ENCODE measurements at regions not wholly inside any gene's neighbourhood (a gene's known extent, or its start where the extent isn't known, plus 50 kb on each side); places are given as distances from the start of the nearest gene placed in this dataset.

DNA sequence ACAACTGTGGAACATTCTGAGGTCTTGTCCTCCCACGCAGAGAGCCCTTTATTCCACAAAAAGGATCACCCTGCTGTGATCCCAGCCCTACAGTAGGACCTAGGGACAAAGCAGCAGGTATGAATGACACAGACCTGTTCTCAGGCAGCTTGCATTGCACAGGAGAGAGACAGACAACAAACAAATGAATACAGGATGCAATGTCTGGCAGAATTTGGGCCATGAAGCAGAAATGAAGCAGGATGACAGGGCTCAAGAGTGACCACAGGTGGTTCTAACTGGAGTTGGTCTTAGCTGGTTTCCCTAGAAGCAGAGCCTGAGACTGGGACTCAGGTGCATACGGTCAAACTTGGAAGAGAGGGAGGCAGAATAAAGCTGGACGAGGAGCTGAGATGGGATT lies 388.8 kb downstream of the CDK5RAP2 start:
- TF ChIP-seq Cebpa-rat (IDR thresholded peaks at IDR 0.05) = no peak
- no peak overlapping the region for H3K4me3 ChIP-seq
- no peaks in the 10 kb centered on the region for H3K9me3 ChIP-seq
- no peaks in the 10 kb centered on the region for H3K27me3 ChIP-seq
- no peak overlapping the region for H3K9ac ChIP-seq
- H3K4me2 ChIP-seq = no peak overlapping the region
- no peak overlapping the region for H3K27ac ChIP-seq
- no peaks in the 10 kb centered on the region for H3K36me3 ChIP-seq
- no peaks in the 10 kb centered on the region for H3K4me1 ChIP-seq
- no peaks in the 10 kb centered on the region for H4K20me1 ChIP-seq

DNA sequence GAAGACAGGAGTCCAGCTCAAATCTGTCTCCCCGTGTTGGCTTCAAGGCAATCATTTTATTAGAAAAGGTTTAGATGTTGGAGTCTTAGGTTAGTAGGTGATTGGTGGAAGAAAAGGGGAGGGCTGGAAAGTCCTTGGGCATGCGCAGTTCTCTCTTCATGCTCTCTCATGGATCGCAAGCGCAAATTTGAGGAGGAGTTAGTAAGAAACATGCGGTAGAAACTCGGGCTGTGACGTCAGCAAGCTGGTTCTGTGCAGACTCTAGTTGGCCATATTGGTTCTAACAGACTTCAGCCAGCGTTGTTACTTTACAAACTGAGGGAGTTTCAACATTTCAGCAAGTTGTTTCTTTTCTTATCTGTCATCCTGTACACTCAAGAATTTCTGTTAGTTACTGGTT lies 392.2 kb downstream of the CDK5RAP2 start:
- no peak overlapping the region for H3K4me2 ChIP-seq
- no peaks in the 10 kb centered on the region for H3K36me3 ChIP-seq
- H3K27me3 ChIP-seq = no peaks in the 10 kb centered on the region
- H3K4me3 ChIP-seq = no peak overlapping the region
- no peak overlapping the region for H3K27ac ChIP-seq
- H3K9me3 ChIP-seq = no peaks in the 10 kb centered on the region
- no peaks in the 10 kb centered on the region for H4K20me1 ChIP-seq
- H3K4me1 ChIP-seq = no peaks in the 10 kb centered on the region
- no peak overlapping the region for H3K9ac ChIP-seq
- TF ChIP-seq Cebpa-rat (IDR thresholded peaks at IDR 0.05) = no peak

DNA sequence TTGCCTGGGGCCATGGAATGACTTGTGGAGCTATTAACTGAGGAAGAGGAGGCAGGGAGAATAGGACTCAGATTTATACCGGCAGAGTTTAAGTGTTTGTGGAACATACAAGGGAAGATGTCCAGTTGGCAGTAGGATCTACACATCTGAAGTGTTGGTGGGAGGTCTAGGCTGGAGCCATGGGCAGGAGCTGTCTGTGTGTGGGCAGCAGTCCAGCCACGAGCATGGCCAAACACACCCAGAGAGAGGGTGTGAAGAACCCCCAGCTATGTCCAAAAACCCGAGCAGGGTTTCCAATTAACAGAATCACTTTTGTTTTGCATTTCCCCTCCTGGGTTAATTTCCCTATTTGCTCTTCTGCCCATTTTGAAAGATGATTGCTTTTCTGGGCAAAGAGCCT lies 393.7 kb downstream of the CDK5RAP2 start:
- no peaks in the 10 kb centered on the region for H3K27me3 ChIP-seq
- H3K9me3 ChIP-seq = no peaks in the 10 kb centered on the region
- TF ChIP-seq Cebpa-rat (IDR thresholded peaks at IDR 0.05) = no peak
- no peak overlapping the region for H3K27ac ChIP-seq
- no peak overlapping the region for H3K4me2 ChIP-seq
- H3K36me3 ChIP-seq = no peaks in the 10 kb centered on the region
- H4K20me1 ChIP-seq = no peaks in the 10 kb centered on the region
- H3K4me1 ChIP-seq = no peaks in the 10 kb centered on the region
- no peak overlapping the region for H3K4me3 ChIP-seq
- no peak overlapping the region for H3K9ac ChIP-seq

DNA sequence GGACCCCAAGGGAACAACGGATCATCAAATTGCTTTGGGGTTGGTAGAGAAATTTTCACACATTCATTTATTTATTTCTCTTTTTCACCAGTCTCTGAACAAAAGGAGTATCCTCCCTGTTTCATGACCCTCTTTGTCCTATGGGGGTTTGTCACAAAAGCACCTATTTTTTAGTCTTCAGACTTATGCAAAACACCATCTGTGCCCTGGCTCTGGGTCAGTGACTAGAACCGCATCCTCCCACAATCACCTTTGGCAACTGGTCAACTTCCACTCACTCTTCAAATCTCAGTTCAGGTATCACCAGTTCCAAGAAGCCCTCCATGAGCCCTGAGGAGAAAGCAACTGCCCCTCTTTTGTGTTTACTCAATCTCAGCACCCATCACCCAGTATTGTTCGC lies 395.7 kb downstream of the CDK5RAP2 start:
- Histone ChIP-seq H4K20me1 (no peaks in the 10 kb centered on the region), H3K4me1 (no peaks in the 10 kb centered on the region), H3K4me2 (no peak overlapping the region), H3K27me3 (no peaks in the 10 kb centered on the region), H3K36me3 (no peaks in the 10 kb centered on the region), H3K9me3 (no peaks in the 10 kb centered on the region), H3K9ac (no peak overlapping the region), H3K4me3 (no peak overlapping the region), H3K27ac (no peak overlapping the region)
- no peak for TF ChIP-seq Cebpa-rat (IDR thresholded peaks at IDR 0.05)

DNA sequence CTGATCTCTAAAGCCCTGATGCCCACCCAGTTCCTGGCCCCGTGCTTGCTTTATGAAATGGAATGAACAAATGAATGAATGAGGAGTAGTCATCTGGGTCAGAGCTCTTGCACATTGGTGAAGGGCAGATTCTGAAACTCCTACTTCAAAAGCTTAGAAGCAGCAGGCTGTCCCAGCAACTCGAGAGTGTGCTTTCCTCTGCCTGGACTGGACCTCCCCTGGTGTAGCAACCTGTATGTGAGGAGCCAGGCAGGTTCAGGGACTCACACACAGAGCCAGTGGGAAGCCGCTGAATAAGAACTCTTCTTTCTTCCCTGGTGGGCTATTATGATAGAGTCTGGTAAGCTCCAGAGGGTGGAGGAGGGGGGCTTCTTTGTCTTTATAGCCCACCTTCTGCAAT lies 396.4 kb downstream of the CDK5RAP2 start:
- no peaks in the 10 kb centered on the region for H3K36me3 ChIP-seq
- H3K4me3 ChIP-seq = no peak overlapping the region
- no peaks in the 10 kb centered on the region for H3K27me3 ChIP-seq
- H3K27ac ChIP-seq = no peak overlapping the region
- TF ChIP-seq Cebpa-rat (IDR thresholded peaks at IDR 0.05) = no peak
- no peaks in the 10 kb centered on the region for H3K9me3 ChIP-seq
- no peaks in the 10 kb centered on the region for H4K20me1 ChIP-seq
- H3K4me1 ChIP-seq = no peaks in the 10 kb centered on the region
- H3K9ac ChIP-seq = no peak overlapping the region
- H3K4me2 ChIP-seq = no peak overlapping the region

DNA sequence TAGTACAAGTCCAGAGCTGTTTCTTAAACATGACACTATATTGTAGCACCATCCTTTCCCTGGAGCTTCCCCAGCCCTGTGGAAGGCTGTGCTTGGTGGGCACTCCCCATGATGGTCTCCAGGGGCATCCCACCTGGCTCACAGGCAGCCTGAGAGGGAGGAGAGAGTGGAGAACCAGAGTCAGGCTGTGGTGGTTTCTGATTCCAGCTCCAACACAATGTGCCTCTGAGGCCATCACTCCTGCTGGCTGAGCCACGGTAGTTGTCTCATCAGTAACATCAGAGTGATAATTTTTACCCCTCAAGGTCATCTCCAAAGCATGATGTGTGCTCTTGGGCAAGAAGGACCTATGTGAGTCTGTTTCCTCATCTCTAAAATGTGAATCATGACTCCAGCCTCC lies 398.0 kb downstream of the CDK5RAP2 start:
- TF ChIP-seq Cebpa-rat (IDR thresholded peaks at IDR 0.05) = no peak
- H3K9ac ChIP-seq = no peak overlapping the region
- H3K27me3 ChIP-seq = no peaks in the 10 kb centered on the region
- H3K4me2 ChIP-seq = no peak overlapping the region
- no peak overlapping the region for H3K27ac ChIP-seq
- no peaks in the 10 kb centered on the region for H4K20me1 ChIP-seq
- H3K4me1 ChIP-seq = no peaks in the 10 kb centered on the region
- H3K36me3 ChIP-seq = no peaks in the 10 kb centered on the region
- H3K4me3 ChIP-seq = no peak overlapping the region
- H3K9me3 ChIP-seq = no peaks in the 10 kb centered on the region

DNA sequence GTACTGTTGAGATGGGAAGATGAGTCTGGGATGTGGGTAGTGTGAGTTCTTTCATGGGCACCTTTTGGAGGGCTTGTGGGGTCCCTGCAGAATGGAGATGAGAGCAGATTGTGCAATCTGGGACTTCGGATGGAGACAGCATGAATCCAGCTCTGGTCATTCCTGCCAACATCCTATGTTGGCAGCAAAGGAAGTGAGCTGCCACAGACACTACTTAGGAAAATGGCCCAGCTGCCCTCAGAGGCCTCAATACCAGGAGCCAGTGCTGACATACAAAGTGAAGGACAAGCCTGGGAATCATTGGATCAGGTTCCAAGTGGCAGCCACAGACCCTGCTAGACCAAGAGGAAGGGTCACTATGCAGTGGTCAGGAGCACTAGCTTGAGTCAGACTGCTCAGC lies 402.8 kb downstream of the CDK5RAP2 start:
- Histone ChIP-seq H3K27ac (no peak overlapping the region), H3K9ac (no peak overlapping the region), H3K4me1 (peaks cover 8% of the 10 kb centered on the region; the same call in 1 of the 2 replicates), H3K9me3 (no peaks in the 10 kb centered on the region), H4K20me1 (no peaks in the 10 kb centered on the region), H3K27me3 (no peaks in the 10 kb centered on the region), H3K4me3 (no peak overlapping the region), H3K36me3 (no peaks in the 10 kb centered on the region), H3K4me2 (no peak overlapping the region)
- no peak for TF ChIP-seq Cebpa-rat (IDR thresholded peaks at IDR 0.05)

DNA sequence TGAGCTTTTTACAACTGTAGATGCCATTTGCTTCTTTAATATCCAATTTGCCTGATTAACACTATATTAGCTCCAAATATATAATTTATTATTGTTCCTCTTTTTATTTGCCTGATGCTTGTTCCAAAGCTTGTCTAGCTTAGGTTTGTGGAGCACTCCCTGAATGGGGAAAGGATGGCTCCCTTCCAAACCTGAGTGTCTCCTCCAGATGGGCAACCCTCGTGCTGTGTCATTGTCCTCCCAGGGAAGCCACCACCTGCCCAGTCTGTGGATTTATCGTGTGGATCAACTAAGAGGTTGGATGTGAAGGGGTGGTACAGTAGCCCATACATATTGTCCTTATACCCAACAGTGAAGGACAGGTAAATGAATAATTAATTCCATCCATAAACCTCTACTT lies 404.9 kb downstream of the CDK5RAP2 start:
- Histone ChIP-seq H3K4me3 (no peak overlapping the region), H3K9ac (no peak overlapping the region), H3K9me3 (no peaks in the 10 kb centered on the region), H3K4me1 (peaks cover 8% of the 10 kb centered on the region; the same call in 1 of the 2 replicates), H3K36me3 (no peaks in the 10 kb centered on the region), H3K27ac (no peak overlapping the region), H3K4me2 (no peak overlapping the region), H3K27me3 (no peaks in the 10 kb centered on the region), H4K20me1 (no peaks in the 10 kb centered on the region)
- no peak for TF ChIP-seq Cebpa-rat (IDR thresholded peaks at IDR 0.05)

DNA sequence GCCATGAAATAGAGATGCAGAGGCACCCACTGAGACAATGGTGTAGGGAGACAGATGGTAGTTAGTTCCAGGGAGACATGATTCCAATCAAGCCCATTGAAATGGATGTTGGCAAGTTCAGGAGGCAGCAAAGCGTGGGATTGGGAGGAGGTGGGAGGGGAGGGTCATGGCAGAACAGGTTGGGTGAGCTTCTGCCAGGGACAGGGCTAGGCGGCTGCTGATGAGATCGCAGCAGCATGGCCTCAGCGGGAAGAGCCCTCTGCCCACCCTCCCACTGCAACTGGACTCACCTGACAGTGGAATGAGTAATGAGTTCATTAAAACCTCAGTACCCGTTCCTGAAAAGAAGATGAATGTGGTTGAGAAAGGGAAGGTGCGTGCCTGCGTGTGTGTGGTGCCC lies 418.2 kb downstream of the CDK5RAP2 start:
- no peak for TF ChIP-seq Cebpa-rat (IDR thresholded peaks at IDR 0.05)
- Histone ChIP-seq H3K27ac (no peak overlapping the region), H4K20me1 (no peaks in the 10 kb centered on the region), H3K9me3 (no peaks in the 10 kb centered on the region), H3K4me1 (no peaks in the 10 kb centered on the region), H3K4me2 (no peak overlapping the region), H3K4me3 (no peak overlapping the region), H3K9ac (no peak overlapping the region), H3K27me3 (no peaks in the 10 kb centered on the region), H3K36me3 (no peaks in the 10 kb centered on the region)

DNA sequence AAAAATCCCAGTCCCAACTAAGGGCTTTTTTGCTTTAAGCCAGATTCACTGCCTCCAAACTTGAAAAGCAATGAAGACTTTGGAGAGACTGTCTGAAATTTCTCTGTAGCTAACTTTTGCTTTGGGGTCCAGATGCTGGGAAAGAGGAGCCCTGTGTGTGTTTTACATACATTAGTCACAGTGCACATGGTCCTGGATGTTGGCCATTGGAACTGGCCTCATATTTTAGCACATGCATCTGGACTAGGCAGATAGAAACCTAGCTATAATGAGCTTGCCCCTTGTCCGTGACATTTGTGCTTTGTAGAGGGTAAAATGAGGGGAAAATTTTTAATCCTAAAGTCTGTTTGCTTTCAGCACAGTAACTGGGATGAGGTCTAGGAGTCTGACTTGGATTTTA lies 421.7 kb downstream of the CDK5RAP2 start:
- no peaks in the 10 kb centered on the region for H4K20me1 ChIP-seq
- no peak overlapping the region for H3K4me3 ChIP-seq
- H3K4me1 ChIP-seq = no peaks in the 10 kb centered on the region
- no peaks in the 10 kb centered on the region for H3K27me3 ChIP-seq
- no peak overlapping the region for H3K9ac ChIP-seq
- no peak overlapping the region for H3K27ac ChIP-seq
- no peaks in the 10 kb centered on the region for H3K36me3 ChIP-seq
- no peak overlapping the region for H3K4me2 ChIP-seq
- H3K9me3 ChIP-seq = no peaks in the 10 kb centered on the region
- no peak for TF ChIP-seq Cebpa-rat (IDR thresholded peaks at IDR 0.05)

DNA sequence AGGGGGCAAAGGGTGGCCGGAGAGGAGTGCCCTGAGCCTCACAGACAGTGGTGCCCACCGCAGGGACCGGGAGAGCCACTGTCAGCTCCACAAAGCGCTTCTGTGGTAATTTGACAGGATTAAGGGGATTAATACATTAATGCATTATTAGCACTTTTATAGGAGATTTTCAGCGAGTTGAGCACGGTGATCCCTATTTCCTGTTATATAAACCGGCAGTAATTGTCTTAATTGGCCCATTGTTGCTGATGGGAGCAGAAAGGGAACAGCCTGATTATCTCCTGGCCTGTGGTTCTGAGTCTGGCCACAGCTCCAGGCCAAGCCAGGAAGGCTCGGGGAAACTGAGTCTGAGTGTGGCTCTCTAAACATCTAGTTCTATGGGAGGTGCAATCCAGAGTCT lies 423.6 kb downstream of the CDK5RAP2 start:
- no peaks in the 10 kb centered on the region for H3K36me3 ChIP-seq
- no peaks in the 10 kb centered on the region for H3K9me3 ChIP-seq
- H3K4me3 ChIP-seq = no peak overlapping the region
- H3K9ac ChIP-seq = no peak overlapping the region
- H4K20me1 ChIP-seq = no peaks in the 10 kb centered on the region
- TF ChIP-seq Cebpa-rat (IDR thresholded peaks at IDR 0.05) = no peak
- H3K27ac ChIP-seq = no peak overlapping the region
- no peaks in the 10 kb centered on the region for H3K27me3 ChIP-seq
- H3K4me2 ChIP-seq = no peak overlapping the region
- H3K4me1 ChIP-seq = no peaks in the 10 kb centered on the region
